ENCODE measurements at regions not wholly inside any gene's neighbourhood (a gene's known extent, or its start where the extent isn't known, plus 50 kb on each side); places are given as distances from the start of the nearest gene placed in this dataset.

- H3K36me3 ChIP-seq (ENCODE audit: insufficient read depth in 1 of 2, low read depth in 1 of 2): no peaks in the 10 kb centered on the region
- H3K4me1 ChIP-seq: no peaks in the 10 kb centered on the region
- DNase-seq (no peak), ATAC-seq (no peak)
- H3K4me3 ChIP-seq: no peak overlapping the region
- no peaks in the 10 kb centered on the region for H3K9me3 ChIP-seq
- intact Hi-C loops (cut with DNase I): no loop called here
- no peak for TF ChIP-seq CTCF (IDR thresholded peaks at IDR 0.05)
- WGBS, 3 donors: 66 to 75% (median 69%) methylated on average over 4 of the region's 4 CpGs
- no peaks in the 10 kb centered on the region for H3K27me3 ChIP-seq (ENCODE audit: insufficient read depth in 3 of 3, low read length in 2 of 3)
- no peak overlapping the region for H3K27ac ChIP-seq
Observed at GRCh38 chr2:59080451-59081181, 839.5 kb upstream of the FANCL start.

- Histone ChIP-seq H3K27me3 (ENCODE audit: insufficient read depth in 3 of 3, low read length in 2 of 3) (no peaks in the 10 kb centered on the region), H3K27ac (no peak overlapping the region), H3K36me3 (ENCODE audit: insufficient read depth in 1 of 2, low read depth in 1 of 2) (no peaks in the 10 kb centered on the region), H3K4me1 (no peaks in the 10 kb centered on the region), H3K9me3 (no peaks in the 10 kb centered on the region), H3K4me3 (no peak overlapping the region)
- ATAC-seq: no peak
- 66 to 71% (median 70%) methylated on average over 6 of the region's 6 CpGs for WGBS, 3 donors
- DNase-seq: no peak
- intact Hi-C loops (cut with DNase I): no loop called here
- no peak for TF ChIP-seq CTCF (IDR thresholded peaks at IDR 0.05)
Observed at GRCh38 chr2:59077981-59078531, 836.9 kb upstream of the FANCL start.

DNA sequence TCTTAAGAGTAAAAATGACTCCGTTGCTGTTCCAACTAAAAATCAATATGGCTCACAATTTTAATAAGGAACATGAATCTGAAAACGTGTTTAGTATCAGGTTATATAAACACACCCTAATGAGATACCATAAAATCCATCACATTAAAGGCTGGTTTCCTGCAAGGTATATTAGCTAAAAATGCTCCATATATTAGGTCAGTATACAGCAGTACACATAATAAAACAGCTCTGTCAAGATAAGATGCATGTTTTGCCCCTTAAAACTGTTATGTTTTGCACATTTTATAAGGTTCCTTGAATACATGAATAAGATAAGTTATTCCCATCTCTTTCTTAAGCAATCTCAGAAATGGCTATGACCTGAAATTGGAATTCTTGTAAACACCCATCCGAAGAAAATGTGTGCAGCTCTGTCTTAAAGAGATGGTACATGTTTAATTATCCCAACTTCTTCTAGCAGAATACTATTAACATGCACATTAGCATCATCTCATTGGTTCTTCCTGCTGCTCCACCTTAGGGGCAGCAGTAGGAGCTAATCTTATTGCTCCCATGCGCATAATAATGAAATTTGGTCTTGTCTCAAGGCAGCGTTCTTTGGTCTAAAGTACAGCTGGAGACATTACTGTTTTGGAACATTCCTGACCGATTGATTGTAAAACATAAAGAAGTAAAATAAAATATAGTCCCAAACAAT lies 836.1 kb upstream of the FANCL start:
- intact Hi-C loops (cut with DNase I): no loop called here
- no peak overlapping the region for H3K27ac ChIP-seq
- H3K4me1 ChIP-seq: no peaks in the 10 kb centered on the region
- no peak for TF ChIP-seq CTCF (IDR thresholded peaks at IDR 0.05)
- WGBS, 3 donors: 70 to 75% (median 71%) methylated on average over 6 of the region's 6 CpGs
- no peaks in the 10 kb centered on the region for H3K36me3 ChIP-seq (ENCODE audit: insufficient read depth in 1 of 2, low read depth in 1 of 2)
- H3K4me3 ChIP-seq: no peak overlapping the region
- DNase-seq: no peak
- no peak for ATAC-seq
- no peaks in the 10 kb centered on the region for H3K27me3 ChIP-seq (ENCODE audit: insufficient read depth in 3 of 3, low read length in 2 of 3)
- H3K9me3 ChIP-seq: no peaks in the 10 kb centered on the region

DNA sequence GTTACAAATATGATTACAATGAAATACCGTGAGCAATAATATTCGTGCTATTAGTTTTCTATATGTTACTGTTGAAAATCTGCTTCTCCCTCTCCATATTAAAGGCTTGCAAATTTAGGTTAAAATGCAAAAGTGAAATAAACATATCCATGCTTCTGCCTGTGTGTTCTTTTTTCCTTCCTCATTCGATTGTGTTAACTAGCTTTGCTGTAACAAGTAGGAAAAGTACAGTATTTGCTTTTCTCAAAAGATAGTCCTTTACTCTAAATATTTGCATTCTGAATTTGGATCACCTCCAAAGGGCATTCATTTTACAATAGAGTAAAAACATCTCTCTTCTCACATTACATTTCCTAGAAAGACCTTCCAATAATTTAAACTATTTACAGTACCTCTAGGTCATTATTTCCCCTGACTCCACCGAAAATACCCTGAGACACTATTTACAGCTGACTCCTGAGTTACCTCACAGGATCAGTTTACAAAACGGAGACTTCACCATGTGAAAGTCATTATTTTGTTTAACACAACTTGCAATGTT lies 835.0 kb upstream of the FANCL start:
- no peaks in the 10 kb centered on the region for H3K36me3 ChIP-seq (ENCODE audit: insufficient read depth in 1 of 2, low read depth in 1 of 2)
- TF ChIP-seq CTCF (IDR thresholded peaks at IDR 0.05): no peak
- 41 to 47% (median 47%) methylated on average over 5 of the region's 5 CpGs for WGBS, 3 donors

More for the DNA sequence above, 835.0 kb upstream of the FANCL start:
- DNase-seq (no peak), ATAC-seq (no peak)
- intact Hi-C loops (cut with DNase I): no loop called here
- no peaks in the 10 kb centered on the region for H3K9me3 ChIP-seq
- H3K4me1 ChIP-seq: no peaks in the 10 kb centered on the region
- no peak overlapping the region for H3K27ac ChIP-seq
- H3K4me3 ChIP-seq: no peak overlapping the region
- H3K27me3 ChIP-seq (ENCODE audit: insufficient read depth in 3 of 3, low read length in 2 of 3): no peaks in the 10 kb centered on the region
